HG03196 (cell line): ENCODE measurements at regions not wholly inside any gene's neighbourhood (a gene's known extent, or its start where the extent isn't known, plus 50 kb on each side); places are given as distances from the start of the nearest gene placed in this dataset.

Source experiments
- ATAC-seq: cut with Tn5 transposase; IDR thresholded peaks from one replicate; pipeline ENCODE4 v1.9.1; 2021; ENCODE audit not compliant: unreplicated experiment

DNA sequence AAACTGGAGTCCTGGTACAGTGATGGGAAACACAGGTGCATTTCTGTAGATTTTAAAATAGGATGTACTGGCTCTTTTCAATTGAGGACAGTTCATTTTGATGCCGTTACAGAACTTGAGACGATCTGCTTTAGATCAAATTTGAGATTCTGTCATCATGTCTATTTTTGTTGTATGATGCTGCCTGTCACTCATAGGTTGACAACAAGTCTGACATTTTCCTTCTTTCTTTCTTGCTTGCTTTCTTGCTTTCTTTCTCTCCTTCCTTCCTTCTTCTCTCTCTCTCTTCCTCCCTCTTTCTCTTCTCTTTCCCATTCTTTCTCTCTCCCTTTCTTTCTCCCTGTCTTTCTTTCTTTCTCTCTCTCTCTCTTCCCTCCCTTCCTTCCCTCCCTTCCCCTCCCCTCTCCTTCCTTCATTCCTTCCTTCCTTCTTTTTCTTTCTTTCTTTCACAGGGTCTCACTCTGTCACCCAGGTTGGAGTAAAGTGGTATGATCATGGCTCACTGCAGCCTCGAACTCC is 152.6 kb upstream of the SGK1 start:
- ATAC-seq, result no peak

DNA sequence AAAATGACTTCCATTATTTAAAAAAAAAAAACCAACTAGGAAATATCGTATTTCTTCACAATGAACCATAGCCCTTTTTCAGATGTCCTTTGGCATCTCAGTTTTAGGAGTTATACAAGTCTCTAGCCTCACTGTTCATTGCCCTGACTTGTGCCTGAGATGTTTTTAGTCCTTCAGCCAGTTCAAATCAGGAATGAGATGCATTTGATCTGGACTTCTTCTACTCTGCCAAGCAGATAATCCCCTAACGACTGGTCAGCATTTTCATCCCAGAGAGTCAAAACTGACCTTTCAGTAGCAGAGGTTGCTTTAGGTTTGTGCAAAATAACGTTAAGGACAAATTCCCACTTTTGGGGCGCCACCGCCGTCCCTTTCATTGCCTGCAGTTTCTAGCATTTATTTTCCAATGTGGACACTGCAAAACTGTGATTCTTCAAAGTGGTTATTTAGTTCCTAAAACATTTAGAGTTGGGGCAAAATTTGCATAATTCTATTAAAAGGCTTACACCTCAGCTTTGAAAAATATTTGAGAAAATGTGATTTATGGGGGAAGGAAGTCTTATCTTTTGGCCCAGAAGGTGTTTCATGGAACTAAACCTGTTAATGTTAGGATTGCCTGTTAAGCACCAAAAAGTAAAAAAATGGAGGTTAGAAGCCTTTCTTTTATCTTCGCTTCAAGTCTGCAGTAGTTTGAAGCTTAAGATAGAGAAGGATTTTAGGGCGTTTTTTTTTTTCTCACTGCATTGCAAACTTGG is 152.0 kb upstream of the SGK1 start:
- ATAC-seq, result no peak

- no peak for ATAC-seq
Measured at GRCh38 chr6:134468633-134469032, 150.7 kb upstream of the SGK1 start.

- no peak for ATAC-seq
Measured at GRCh38 chr6:134467620-134468019, 149.7 kb upstream of the SGK1 start.

GRCh38 chr6:134466771-134467525 is 149.0 kb upstream of the SGK1 start:
- no peak for ATAC-seq

DNA sequence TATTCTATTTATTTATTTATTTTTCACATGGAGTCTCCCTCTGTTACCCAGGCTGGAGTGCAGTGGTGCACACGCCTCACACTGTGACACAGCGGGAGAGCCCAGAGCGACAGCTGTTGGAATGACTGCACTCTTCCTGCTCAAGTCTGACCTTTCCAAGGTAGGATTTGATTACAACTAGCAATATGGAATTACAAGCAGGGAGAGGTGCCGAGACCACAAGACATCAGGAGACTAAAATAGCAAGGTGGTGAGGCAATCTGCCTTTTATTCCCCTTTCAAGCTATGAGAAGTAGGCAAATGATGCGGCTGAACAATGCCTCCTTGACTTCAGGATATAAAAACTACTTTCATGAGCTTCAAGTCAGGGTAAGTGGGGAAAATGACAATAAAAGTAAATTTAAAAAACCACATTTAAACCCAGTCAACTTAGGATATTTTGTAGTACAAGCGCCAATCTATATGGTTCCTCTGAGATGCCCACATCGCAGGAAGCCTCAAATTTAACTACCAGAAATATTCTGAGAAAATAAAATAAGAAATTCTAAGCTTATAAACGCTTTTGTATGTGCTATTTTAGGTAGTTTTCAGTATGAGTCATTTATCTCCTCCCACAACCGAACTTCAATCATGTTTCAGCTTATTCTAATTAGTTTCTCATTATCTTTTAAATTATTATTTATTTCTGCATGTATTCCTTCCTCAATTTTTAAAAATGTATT is 146.9 kb upstream of the SGK1 start:
- no peak for ATAC-seq

DNA sequence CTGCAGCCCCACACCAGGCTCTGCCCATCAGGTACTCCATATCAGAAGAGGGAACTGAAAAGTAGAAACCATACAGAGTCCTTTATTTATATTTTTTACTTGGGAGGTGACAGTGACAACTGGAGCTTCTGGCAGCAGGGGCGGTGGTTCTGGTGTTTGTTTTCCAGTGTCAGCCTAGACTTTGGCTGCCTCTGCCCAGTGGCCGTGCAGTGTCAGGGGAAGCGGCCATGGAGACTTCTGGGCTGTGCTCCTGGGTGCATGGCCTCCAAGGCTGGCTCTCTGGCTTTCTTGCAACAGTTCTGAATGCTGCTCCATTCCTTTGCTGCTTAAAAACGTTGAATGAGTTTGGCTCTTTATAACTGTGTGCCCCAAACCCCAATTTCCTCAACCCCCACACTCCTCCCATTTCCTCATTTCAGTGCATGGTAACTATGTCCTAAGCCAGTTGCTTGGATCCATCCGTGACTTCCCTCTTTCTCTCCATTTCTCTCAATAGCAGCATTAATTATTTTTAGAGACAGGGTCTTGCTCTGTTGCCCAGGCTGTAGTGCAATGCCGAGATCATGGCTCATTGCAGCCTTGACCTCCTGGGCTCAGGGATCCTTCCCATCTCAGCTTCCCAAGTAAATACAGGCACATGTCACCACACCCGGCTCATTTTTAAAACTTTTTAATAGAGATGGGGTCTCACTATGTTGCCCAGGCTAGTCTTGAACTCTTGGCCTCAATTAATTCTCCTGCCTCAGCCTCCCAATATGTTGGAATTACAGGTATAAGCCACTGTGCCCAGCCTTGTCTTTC is 141.1 kb upstream of the SGK1 start:
- no peak for ATAC-seq

GRCh38 chr6:134457941-134458340 is 140.0 kb upstream of the SGK1 start:
- no peak for ATAC-seq

- no peak for ATAC-seq
Measured at GRCh38 chr6:134456226-134456625, 138.3 kb upstream of the SGK1 start.

DNA sequence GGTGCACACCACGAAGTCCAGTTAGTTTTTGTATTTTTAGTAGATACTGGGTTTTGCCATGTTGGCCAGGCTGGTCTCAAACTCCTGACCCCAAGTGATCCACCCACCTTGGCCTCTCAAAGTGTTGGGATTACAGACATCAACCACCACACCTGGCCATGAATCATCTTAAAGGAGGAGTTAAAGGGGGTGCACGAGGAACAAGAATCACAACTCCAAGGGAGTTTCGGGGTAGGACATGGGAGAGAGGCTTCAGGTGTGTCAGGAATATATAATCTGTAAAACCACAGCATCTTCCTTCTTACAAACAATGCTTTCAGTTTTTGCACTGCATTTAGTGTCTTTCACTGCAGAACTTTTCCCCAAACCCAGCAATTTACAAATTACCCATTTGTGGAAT is 137.4 kb upstream of the SGK1 start:
- ATAC-seq, result no peak

DNA sequence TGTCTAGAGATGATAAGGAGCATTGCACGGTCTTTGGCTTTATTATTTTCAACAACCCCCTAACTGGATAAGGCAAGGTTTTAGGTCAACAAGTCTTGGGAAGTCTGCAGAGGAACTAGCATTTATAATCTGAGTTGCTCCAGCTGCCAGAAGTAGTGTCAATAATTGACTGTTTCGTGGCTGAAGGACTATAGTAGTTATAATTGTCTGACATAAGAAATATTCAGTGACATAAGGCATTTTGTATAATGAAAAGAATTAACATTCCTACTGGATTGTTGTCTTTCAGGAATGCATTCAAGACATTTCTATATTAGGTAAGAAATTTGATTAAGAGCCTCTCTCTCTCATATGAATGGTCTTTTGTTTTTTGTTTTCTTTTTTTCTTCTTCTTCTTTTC is 136.9 kb upstream of the SGK1 start:
- ATAC-seq, result no peak

GRCh38 chr6:134453792-134454510 is 136.0 kb upstream of the SGK1 start:
- ATAC-seq, result no peak

DNA sequence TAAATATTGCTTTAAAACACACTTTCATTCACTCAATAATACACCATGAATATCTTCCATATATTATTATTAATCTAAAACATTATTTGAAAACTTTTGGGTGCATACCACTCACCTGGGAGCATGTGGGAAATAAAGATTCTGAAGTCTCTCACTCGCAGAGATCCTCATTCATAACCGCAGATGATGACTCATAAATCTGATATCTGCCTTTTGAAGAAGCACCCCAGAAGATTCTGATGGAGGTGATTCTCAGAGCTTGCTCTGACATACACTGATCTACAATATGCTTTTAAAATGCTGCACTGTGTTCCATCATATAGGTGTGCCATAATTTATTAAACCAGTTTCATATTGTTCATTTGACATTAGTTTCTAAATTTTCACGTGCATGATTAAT is 135.0 kb upstream of the SGK1 start:
- ATAC-seq, result no peak

DNA sequence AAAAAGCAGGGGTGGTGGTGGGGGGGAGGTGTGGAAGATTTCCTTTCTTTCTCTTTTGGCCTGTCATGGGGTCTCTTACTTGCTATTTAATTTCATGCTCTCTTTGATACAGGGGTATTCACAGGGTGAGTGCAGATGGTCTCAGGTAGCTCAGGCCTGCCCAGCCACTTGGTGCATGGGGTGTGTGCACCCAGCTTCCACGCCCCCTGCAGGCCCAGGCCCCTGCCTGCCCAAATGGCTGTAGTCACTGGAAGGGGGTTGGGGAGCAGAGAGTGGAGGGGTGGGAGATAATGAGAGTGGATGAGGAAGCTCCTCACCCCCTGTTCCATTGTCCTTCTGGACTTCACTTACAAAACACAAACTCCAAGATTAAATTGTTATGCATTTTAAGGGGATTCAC is 133.6 kb upstream of the SGK1 start:
- ATAC-seq, result no peak

GRCh38 chr6:134449781-134450180 is 131.9 kb upstream of the SGK1 start:
- no peak for ATAC-seq

DNA sequence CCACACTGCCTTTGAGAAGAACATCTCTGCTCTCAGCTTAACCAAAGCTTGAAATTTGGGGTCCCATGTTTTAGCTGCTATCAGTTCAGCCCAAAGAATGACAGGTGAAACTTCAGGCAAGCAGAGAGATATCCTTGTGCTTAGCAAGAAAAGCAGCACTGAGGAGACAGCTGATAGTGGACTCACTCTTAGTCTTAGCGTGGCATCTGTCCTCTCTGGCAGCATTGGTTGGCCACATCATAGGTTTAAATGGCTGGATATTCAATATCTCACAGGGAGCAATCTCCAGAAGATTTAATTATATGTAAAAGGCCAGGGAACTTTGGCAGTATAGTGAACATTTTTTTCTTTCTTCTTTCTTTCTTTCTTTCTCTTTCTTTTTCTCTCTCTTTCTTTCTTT is 131.1 kb upstream of the SGK1 start:
- no peak for ATAC-seq

- ATAC-seq, result no peak
Measured at GRCh38 chr6:134447883-134448387, 130.0 kb upstream of the SGK1 start.

GRCh38 chr6:134447423-134447822 is 129.5 kb upstream of the SGK1 start:
- no peak for ATAC-seq

- no peak for ATAC-seq
Measured at GRCh38 chr6:134446896-134447295, 129.0 kb upstream of the SGK1 start.

DNA sequence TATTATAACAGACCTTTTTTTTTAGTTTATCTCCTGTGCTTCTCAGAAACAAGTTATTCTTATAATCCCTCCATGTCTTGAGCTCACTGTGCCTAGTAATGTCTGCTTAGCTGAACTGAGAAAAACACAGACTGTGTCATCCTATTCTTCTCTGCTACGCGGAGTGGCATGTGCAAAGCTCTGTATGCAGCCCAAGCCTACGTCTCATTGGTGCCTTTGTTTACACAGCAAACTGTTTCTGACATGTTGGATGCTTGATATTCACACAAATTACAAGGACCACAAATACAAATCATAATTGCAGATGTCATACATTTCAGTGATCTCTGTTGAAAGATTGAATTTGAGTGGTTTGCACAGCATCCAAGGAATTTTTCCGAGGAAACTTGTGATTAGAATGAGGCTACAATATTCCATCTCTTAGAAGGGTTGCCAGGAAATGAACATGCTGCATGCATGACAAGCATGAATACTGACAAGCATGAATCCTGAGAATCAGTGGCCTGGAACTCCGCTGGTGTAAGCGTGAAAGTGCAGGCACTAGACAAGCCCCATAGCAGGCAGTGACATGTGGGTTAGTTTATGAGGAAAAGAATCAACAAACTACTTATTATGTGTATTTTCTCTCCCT is 128.4 kb upstream of the SGK1 start:
- ATAC-seq, result no peak
